ENCODE measurements at regions not wholly inside any gene's neighbourhood (a gene's known extent, or its start where the extent isn't known, plus 50 kb on each side); places are given as distances from the start of the nearest gene placed in this dataset.
"Not testable (repeated sequence)": the region's sequence is repeated elsewhere in the genome, so short reads cannot be mapped to it uniquely, and the experiment has no call there.

DNA sequence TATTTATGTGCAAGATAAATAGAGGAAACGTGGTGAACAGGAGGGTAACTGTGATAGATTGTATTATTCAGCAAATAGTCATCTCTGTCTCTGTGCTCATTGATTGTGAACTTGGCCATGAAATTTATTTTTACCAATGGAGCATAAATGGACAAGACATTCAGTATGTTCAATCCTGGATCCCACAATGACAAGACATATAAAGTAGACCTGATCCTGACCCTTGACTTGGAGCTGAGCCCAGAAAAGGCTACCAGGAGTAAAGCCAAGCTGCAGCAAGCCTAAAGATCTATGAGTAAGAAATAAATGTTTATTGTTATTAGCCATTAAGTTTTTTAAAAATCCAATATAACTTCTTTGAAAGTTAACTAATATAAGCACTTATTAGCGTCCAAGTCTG is 531.2 kb downstream of the PIK3C3 start:
- DNase-seq, result no peak

- no peak for DNase-seq
Measured at GRCh38 chr18:42508683-42509296, 553.8 kb downstream of the PIK3C3 start.

GRCh38 chr18:42509750-42510415 is 554.8 kb downstream of the PIK3C3 start:
- no peak for DNase-seq

DNA sequence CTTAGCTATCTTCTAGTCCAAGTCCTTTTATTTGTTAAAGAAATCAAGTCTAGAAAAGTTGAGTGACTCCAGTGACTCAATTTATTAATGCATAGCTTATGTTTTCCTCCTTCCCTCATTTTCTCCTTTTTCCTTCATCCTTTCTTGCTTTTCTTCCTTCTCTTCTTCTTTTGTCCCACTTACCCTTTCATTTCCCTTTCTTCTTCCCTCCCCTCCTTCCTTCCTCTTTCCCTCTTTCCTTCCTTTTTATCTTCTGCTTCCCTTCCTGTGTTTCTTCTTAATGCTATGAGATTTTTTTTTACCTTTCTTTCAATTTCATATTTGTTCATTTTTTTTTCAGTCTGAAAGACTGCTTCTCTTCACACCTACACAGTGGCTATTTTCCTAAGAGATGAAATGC is 555.5 kb downstream of the PIK3C3 start:
- DNase-seq, result no peak

GRCh38 chr18:42513441-42513840 is 558.4 kb downstream of the PIK3C3 start:
- no peak for DNase-seq

GRCh38 chr18:42514512-42514911 is 559.5 kb downstream of the PIK3C3 start:
- no peak for DNase-seq

DNA sequence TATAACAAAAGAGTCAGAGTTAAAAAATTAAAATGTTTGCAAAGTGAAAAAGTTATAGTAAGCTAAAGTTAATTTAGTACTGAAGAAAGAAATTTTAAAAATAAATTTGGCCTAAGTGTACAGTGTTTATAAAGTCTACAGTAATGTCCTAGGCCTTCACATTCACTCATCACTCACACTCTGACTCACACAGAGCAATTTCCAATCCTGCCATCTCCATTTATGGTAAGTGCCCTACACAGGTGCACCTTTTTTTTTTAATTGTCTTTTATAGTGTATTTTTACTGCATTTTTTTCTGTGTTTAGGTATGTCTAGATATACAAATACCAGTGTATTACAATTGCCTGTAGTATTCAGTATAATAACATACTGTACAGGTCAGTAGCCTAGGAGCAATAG is 562.9 kb downstream of the PIK3C3 start:
- no peak for DNase-seq

GRCh38 chr18:42518331-42518730 is 563.3 kb downstream of the PIK3C3 start:
- DNase-seq, result not testable (repeated sequence)

- no peak for DNase-seq
Measured at GRCh38 chr18:42520138-42520537, 565.1 kb downstream of the PIK3C3 start.

- no peak for DNase-seq
Measured at GRCh38 chr18:42525905-42526304, 570.9 kb downstream of the PIK3C3 start.

- DNase-seq, result no peak
Measured at GRCh38 chr18:42527766-42528165, 572.7 kb downstream of the PIK3C3 start.

DNA sequence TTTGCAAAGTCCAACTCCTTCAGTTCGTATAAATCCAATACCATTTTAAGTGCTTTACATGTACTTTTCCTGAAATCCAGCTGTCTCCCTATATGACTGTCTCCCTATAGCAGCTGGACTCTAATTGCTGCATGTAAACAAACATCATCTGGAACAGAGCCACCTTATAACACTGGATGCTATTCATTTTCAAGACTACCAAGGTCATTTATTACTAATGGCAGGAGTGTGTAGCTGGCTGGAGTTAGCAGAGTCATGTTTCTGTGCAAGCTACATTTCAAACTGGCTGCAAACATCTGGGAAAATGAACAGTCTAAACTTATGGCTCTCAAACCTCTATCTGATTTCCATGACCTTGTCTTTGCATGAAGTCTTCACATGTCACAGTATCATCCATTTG is 575.2 kb downstream of the PIK3C3 start:
- DNase-seq, result no peak

DNA sequence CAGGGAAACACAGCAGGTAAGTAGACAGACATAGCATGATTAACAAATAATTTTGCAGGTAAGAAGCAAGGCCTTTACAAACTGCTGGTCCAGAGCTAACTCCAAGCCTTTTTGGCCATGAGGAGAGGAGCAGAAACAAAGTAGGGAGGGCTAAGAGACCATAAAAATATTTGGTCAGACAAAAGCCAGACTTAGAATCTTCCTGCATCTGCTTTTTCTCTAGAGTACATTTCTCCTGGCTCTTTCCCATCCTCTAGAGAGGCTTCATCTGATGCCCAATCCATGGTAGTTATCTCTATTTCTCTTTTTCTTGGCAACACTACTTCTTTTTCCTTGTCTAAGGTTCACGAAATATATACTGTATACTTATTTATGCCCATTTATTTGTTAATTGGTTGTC is 577.1 kb downstream of the PIK3C3 start:
- DNase-seq, result no peak

DNA sequence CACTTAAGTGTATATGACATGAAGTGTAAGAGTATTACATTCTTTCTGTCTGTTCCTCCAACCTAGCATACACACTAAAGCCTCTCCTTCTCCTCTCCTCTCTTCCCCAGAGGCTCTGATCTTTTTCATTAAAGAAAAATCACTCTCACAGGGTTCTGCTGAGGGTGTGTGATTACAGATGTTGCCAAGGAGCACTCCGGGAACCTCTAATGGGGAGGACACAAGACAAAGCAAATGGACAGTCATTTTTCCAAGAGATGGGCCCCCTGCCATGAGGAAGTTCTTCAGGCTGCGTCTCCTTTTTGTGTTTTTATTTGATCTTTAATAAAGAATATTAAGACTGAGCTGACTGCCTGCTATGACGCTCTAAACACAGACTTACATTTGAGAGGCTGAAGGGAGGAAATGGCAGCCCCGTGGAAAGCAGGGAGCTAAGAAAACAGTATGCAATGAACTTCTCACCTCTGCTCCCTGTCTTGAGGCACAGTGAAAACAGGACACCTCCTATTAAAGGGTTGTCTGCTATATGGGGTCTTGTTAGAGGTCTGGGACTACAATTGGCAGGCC is 578.1 kb downstream of the PIK3C3 start:
- DNase-seq, result no peak

- no peak for DNase-seq
Measured at GRCh38 chr18:42533616-42534015, 578.6 kb downstream of the PIK3C3 start.

GRCh38 chr18:42534313-42534712 is 579.3 kb downstream of the PIK3C3 start:
- DNase-seq, result no peak

- DNase-seq, result no peak
Measured at GRCh38 chr18:42536442-42536841, 579.0 kb downstream of the RIT2 start.

- no peak for DNase-seq
Measured at GRCh38 chr18:42537291-42537690, 578.2 kb downstream of the RIT2 start.

DNA sequence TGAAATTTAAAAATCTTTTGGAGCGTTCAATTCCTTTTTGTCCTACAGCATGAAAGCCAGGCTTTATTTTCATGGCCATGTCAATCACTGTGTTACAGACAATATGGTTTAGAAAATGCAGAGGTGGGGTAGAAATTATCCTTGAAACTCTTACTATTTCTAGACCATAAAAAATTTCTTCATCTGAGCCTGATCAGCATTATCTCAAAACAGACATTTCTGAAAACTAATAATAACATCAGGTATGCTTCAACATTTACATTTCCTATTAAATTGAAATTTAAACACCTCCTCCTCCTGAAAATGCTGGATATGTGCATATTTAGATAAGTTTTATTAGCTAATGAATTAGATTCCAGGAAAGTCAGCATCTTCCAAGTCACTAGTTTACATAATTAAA is 570.6 kb downstream of the RIT2 start:
- DNase-seq, result no peak

DNA sequence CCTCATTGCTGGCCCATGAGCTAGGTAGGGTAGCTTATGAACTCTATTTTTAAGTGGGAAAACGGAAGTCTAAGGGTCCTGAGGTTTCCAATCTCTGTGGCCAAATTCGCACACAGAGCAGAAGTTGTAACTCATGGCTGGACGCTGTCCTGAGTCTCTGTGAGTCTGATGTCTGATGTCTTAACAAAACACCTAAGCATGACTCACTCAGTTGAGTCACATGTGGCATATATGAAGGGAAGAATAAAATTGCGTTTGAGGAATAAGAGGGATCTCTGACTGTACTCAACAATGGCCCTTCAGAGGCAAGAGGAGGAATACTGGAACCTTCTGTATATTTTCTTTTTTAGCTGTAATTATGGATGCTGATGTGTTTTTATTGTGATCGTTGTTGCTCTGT is 569.7 kb downstream of the RIT2 start:
- DNase-seq, result no peak

DNA sequence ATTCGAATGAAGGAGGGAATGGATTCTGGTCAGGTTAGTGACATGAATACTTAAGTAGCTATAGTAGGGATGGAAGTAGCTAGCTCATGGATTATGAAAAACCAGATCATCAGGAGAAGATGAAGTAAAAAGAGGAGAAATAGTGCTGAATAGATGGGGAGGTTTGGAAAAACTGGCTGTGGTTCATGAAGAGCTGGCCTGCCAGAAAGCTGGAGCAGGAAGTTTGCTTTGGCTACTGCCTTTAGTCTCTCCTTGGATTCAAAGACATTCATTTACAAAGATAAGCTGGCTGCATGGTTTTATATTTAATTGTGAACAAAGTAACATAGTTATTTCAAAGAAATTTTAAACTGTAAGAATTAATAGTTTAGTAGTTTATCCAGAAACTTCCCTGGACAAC is 567.0 kb downstream of the RIT2 start:
- DNase-seq, result no peak

GRCh38 chr18:42549596-42549995 is 565.9 kb downstream of the RIT2 start:
- DNase-seq, result no peak

- not testable (repeated sequence) for DNase-seq
Measured at GRCh38 chr18:42552559-42552958, 562.9 kb downstream of the RIT2 start.

GRCh38 chr18:42559069-42559690 is 556.3 kb downstream of the RIT2 start:
- DNase-seq, result no peak

Measured in stimulated activated CD4-positive, alpha-beta T cell treated with anti-CD3 and anti-CD28 coated beads, Interleukin-2, amount 100 ng/mL, for 48 hours (primary cell).